SKM-1 treated with dmso at 0.1 percent for 144 hours (cell line): ENCODE measurements at regions not wholly inside any gene's neighbourhood (a gene's known extent, or its start where the extent isn't known, plus 50 kb on each side); places are given as distances from the start of the nearest gene placed in this dataset.
"Not testable (repeated sequence)": the region's sequence is repeated elsewhere in the genome, so short reads cannot be mapped to it uniquely, and the experiment has no call there.

Experiments
- DNase-seq: peaks from one replicate; lab custom pipeline; 2025; ENCODE audit not compliant: unreplicated experiment; lab: John Stamatoyannopoulos, UW

DNA sequence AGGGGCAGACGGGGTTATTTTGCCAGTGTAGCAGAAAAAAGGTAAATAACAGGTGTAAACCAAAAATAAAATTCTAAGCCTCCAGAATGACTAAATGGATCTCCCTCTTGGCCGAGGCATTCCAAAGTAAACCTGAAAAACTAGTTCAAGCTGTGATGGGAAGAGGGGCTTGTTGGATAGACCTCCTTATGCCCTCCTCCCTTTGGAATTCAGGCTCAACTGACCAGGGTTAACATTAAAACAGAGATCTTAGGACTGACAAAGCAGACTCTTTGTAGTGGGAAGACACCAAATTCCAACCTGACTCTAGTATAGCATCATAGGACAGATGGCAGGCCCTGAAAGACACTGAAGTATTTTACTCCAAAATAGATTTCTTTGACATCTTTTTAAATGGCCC, 113.8 kb upstream of the ITGB1 start:
- no peak for DNase-seq

DNA sequence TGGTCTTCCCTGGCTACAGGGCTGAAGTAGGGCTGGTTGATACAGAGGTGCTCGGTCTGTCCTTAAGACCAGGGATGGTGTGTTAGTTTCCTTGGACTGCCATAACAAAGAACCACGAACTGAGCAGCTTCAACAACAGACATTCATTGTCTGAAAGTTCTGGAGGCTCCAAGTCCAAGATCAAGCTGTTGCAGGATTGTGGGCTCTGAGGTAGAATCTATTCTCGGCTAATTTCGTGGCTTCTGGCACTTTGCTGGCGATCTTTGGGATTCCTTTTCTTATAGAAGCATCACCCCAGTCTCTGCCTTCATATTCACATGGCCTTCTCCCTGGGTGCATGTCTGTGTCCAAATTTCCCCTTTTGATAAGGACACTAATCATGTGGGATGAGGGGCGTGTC, 112.1 kb upstream of the ITGB1 start:
- DNase-seq: no peak

DNA sequence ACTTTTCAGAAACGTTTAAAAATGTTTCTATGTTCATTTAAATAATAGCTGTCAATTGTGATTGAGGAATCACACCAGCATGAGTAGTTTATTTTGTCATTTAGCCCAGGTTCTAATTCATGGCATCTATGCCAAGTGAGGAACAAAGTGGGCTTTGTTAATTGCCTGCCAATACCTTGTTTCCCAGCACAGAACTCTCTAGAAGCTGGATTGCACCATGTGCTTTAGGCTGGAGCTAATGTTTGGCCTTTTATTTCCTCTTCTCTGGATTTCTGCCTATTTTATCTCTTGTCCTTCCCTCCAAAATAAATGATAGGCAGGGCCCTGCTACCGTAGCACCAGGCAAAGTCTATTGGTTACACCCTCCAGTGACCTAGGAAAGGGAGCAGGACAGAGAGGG, 109.9 kb upstream of the ITGB1 start:
- DNase-seq: no peak

DNA sequence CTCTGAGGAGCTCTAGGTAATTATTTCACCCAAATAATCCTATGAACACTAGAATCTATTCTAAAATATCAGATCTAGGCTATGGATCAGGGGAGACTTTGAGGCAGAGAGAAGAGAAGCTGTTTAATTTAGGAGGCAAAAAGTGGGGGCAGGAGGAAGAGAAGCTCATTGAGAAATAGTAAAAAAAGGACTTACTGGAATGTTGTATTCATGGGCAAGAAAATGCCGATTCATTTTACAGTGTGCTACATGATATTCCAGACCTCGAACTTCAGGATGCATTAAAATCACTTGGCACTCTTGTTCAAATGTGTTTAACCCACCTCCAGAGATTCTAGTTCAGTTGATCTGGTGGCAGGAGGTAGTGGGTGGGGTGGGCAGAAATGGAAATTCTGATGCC, 109.5 kb upstream of the ITGB1 start:
- DNase-seq: no peak

DNA sequence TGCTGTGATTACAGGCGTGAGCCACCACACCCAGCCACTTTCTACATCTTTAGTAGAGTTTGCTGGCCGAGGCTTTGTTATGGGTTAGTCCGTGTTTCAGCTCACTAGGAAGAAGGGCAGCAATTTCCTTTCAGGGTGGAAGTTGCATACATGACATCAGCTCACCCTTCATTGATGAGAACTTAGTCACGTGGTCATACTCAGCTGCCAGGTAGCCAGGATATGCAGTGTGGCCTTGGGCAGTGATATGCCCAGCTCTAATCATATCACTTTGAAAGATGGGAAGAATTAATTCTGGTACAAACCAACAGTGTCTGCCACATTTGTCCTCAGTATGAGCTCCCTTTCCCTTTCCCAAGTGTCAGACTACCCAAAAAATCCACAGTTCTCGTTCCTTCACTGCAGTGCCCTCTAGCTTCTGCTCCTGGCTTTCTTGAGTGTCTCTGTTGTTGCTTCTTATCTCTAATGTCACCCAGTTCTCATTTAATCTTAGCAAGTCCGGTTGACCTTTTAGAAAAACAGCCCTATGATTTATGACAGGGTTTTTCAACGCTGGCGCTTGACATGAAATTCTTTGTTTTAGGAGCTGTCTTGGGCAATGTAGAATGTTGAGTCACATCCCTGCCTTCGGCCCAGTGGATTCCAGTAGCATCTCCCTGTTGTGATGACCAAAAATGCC, 108.7 kb upstream of the ITGB1 start:
- no peak for DNase-seq

DNA sequence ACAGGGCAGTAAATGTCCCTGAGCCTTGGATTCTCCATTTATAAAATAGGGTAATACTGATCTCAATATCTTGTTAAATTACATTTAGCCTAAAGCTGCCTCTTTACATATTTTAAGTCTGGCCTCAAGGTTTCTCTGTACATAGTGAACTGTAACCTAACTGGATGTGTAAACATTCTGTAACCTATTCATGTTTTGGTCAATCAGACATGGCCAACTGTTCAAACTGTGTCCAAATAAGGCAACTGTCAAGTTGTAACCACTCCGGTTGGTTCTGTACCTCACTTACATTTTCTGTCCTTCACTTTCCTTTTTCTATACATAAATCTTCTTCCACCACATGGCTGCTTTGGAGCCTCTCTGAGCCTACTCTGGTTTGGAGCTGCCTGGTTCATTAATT, 107.1 kb upstream of the ITGB1 start:
- DNase-seq: no peak

DNA sequence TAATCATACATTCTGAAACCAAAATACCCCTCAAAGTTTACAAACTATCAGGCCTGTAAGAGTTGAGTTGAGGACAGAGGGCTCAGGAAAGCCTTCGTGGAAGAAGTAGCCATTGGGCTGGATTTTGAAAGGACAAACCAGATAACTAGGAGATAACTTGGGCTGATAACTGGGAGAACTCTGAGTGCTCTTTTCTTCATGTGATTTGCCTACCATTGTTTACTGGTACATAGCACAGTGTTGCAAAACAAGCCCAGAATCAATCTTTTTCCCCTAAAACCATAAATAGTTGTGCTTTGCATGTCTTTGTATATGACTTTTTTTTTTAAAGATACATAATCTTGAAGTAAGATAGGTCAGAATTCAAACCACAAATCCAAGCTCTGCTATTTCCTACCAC, 106.7 kb upstream of the ITGB1 start:
- DNase-seq: no peak

DNA sequence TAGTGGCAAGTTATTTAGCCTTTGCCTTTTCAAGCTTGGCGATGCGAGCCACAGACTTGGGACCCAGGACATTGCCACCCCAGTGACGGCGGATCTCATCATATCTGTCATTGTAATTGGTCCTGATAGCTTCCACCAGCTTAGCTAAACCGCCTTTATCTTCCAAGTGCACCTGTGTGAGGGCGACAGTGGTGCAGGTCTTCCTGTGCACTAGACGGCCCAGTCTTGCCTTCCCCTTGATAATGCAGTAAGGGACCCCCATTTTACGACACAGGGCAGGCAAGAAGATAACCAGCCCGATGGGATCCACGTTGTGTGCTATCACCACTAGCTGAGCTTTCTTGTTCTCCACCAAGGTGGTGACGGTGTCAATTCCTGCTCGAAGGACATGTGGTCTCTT, 99.6 kb upstream of the ITGB1 start:
- no peak for DNase-seq

DNA sequence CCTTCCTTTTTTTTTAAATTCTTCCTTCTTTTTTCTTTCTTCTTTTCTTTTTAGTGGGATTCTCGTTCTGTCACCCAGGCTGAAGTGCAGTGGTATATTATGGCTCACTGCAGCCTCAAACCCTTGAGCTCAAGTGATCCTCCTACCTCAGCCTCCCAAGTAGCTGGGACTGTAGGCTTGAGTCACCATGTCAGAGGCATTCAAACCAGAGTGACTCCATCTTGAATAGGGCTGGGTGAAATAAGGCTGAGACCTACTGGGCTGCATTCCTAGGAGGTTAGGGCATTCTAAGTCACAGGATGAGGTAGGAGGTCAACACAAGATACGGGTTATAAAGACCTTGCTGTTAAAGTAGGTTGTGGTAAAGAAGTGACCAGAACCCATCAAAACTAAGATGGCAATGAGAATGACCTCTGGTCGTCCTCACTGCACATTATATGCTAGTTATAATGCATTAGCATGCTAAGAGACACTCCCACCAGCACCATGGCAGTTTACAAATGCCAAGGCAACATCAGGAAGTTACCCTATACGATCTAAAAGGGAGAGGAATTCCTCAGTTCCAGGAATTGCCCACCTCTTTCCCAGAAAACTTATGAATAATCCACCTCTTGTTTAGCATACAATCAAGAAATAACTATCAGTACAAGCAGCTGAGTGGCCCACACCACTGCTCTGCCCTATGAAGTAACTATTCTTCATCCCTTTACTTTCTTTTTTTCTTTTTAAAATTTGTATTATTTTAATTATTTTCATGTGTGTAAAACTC, 99.0 kb upstream of the ITGB1 start:
- DNase-seq: no peak

DNA sequence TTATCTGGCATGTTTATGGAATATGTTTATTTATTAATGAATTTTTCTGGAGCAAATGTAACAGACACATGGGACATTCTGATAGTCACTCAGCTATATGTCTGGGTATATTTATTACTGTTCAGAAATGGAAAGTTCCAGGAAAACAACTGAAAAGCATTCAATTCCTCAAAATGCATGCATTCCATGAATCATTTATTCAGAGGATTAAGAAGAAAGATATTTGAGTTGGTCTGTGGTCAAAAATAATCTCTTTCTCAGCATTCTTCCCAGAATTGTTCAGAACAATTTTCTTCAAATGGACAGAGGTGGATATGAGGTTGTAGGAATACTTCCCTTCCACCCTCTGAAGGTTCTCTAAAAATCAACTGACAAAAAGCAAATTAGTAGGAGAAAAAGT, 97.6 kb upstream of the ITGB1 start:
- no peak for DNase-seq

DNA sequence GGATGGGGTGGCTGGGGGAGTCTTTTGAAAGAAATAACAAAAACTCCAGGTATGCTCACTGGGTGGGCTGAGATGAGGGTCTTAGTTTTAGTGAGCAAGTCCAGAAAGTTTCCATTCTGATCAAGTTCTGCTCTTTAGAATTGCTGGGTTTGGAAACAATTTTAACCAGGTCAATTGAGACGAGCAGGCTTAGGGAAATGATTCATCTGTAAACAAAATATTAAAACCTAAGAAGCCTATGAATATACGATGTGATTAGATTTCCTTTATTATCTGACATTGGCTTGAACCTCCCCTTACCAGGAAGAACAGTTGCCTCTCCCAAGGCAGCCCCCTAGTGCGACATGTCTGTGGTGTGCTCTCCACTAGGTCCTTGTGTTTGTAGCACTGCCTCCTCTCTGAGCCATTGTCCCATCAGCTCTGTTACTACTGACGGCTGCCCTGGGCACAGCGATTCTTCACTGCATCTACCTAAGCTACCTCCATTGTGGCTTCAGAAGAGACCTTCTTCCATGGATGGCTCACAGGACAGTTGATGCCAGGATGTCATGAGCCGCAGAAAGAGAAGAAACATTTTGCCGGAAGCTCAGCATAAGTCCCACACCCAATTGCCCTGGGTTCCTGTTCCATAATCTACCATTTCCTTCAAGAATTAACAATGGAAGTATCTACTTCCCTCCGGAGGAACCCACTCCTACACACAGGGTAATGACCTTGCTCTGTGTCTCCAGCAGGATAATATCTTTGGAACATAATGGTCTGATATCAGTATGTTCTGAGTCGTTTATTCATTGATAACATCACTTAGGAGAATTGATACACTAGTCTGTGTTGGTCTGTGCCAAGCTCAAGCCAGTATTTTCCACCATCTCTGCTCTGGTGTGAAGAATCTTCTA, 95.1 kb upstream of the ITGB1 start:
- DNase-seq: no peak

DNA sequence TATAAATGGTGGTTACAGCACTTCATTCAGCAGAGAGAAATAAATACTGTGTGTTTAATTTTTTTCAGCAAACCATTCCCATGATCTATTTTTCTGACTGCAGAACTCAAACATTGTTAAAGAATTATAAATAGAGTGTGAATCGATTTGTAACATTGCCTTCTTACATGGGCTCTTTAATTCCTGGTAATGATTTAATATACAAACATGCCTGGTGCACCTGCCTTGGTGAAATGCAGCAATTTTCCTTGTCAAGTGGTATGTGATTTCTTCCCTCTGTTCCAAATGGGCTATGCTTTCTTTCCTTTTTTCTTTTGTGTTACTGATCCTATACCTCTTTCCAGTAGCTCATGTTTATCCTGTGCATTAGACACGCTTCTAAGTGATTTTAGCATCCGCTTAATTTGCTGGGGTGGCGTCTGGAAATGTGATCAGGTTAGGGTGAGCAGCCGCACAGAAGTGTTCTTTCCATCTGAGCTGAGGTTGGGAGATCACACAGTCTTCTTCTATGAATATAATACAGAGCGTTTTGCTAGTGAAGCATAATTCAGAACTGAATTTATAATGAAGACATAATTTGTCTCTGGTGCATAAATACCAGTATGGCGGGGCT, 94.3 kb upstream of the ITGB1 start:
- no peak for DNase-seq

DNA sequence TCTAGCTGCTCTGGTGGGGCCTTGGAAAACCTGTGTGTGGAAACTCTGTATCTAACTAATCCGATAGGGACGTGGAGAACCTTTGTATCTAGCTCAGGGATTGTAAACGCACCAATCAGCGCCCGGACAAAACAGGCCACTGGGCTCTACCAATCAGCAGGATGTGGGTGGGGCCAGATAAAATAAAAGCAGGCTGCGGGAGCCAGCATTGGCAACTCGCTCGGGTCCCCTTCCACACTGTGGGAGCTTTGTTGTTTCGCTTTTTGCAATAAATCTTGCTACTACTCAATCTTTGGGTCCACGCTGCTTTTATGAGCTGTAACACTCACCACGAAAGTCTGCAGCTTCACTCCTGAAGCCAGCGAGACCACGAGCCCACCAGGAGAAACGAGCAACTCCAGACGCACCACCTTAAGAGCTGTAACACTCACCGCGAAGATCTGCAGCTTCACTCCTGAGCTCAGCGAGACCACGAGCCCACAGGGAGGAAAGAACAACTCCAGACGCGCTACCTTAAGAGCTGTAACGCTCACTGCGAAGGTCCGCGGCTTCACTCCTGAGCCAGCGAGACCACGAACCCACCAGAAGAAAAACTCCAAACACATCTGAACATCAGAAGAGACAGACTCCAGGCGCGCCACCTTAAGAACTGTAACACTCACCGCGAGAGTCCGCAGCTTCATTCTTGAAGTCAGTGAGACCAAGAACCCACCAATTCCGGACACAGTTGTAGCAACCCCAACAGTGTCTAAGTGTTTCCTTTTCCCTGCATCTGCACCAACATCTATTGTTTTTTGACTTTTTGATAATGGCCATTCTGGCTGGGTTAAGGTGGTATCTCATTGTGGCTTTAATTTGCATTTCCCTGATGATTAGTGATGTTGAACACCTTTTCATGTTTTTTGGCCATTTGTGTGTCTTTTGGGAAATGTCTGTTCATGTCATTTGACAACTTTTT, 92.2 kb upstream of the ITGB1 start:
- DNase-seq: not testable (repeated sequence)

DNA sequence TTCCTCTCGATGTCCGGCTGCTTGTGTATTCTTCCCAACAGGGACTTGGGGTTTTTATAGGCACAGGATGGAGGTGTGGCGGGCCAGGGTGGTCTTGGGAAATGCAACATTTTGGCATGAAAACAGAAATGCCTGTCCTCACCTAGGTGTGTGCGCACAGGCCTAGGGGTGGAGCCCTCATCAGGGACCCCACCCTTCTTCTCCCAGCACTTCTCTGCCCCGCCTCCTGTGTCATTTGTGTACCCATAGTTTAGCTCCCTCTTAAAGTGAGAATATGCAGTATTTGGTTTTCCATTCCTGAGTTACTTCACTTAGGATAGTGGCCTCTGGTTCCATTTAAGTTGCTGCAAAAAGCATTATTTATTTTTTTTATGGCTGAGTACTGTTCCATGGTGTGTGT, 90.2 kb upstream of the ITGB1 start:
- no peak for DNase-seq

DNA sequence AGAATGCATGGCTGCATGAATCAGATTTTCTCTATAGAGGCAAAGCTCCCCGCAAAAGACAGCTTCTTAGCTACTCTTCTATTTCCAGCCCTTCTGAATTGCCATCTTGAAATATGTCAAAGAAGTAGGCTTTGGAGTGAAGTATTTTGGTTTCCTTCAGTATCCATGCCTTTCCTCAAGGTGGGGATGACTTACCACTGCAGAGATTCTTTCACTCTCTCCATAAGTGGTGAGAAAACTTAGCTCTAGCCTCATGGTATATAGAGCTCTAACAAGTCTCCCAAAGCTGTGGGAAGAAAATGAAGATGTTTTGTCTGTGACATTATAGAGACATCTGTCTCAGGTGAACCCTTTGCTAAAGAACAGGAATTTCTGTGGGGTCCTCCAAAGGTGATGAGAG, 89.6 kb upstream of the ITGB1 start:
- no peak for DNase-seq

DNA sequence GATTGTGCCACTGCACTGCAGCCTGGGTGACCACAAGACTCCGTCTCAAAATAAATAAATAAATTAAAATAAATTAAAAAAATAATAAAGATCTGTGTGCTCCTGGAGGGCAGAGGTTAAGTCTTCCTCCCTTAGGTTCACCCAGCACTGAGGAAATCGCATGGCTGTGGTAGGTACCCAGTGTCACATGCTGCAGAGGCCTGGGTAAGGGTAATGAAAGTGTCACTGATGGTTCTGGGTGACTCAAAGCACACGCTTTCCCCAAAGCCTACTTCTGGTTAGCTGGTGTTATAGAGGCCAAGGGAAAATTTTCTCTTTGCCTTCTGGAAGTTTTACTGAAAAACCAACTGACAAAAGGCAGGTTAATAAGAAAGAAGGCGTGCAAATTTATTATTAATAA, 88.8 kb upstream of the ITGB1 start:
- no peak for DNase-seq

DNA sequence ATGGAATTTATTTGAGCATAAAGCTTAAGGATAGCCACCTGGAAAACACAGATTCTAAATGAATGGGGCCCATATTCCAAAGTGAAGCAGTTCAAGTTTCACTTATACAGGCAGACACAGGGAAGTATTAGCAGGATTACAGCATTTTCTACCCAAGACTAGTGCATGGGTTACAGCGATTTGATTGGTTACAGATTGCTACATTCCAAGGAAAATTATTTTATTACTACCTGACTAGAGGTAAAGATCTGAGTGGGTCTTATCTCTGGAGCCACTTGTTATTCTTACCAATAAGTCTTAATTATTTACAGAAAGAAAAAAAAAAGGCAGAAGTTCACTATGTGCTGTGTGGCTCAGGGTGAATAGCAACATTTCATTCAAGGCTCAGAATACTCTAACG, 87.4 kb upstream of the ITGB1 start:
- DNase-seq: no peak

DNA sequence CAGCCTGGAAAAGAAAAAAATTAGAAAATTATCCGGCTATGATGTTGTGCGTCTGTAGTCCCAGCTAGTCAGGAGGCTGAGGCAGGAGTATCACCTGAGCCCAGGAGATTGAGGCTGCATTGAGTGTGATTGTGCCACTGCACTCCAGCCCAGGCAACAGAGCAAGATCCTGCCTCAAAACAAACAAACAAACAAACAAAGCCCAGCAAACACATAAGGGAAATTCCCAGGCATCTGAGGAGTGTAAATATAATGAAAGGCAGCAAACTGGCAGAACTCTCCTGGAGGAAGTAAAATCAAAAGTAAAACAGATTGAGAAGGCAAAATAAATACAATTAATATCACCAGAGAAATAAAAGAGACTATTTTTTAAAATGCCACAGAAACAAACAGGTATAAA, 84.5 kb upstream of the ITGB1 start:
- DNase-seq: no peak

DNA sequence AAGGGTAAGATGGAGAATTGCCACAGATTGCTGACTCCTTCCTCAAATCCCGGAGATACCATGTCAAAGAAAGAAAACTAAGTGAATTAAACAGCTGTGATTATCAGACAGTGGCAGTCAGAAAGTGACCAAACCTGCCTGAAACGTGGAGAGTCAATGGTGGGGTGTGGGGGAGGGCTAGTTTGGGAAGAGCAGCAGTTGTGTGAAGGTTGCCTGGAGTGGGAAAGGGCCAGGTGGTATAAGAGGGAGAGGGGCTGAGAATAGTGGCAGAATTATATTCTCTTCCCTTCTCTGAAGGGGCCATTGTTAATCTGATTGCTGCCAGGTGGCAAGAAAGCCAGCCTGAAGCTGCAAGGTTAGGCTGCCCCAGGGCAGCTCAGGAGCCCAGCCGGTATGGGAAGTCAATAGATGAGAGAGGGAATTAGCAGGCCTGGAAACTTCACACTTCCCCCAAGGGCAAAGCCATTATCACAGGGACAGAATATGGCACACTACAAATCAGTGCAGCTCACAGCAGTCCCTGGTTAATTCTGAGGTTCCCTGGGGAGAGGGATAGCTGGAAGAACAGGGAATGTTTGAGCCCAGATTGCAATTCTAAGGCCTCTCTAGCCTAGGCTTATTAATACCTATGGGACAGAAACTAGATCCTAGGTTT, 83.9 kb upstream of the ITGB1 start:
- no peak for DNase-seq

DNA sequence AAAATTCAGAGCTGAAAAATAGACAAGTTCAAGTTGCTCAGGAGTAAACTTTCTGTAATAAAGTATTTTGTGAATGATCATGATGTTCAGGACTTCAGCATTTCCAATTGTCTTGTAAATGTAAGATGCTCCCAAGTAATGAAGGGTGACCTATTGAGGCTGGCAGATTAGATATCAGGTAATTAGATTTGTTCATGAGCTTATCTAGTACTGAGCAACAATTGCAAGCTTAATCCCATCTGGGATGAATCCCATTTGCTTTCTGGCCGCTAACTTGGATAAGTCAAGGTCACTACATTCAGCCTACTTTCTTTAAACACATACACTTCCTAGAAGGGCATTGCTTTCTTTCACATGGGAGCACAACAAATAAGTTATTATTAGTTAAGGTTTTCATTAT, 82.4 kb upstream of the ITGB1 start:
- no peak for DNase-seq
